ENCODE measurements at regions not wholly inside any gene's neighbourhood (a gene's known extent, or its start where the extent isn't known, plus 50 kb on each side); places are given as distances from the start of the nearest gene placed in this dataset.

DNA sequence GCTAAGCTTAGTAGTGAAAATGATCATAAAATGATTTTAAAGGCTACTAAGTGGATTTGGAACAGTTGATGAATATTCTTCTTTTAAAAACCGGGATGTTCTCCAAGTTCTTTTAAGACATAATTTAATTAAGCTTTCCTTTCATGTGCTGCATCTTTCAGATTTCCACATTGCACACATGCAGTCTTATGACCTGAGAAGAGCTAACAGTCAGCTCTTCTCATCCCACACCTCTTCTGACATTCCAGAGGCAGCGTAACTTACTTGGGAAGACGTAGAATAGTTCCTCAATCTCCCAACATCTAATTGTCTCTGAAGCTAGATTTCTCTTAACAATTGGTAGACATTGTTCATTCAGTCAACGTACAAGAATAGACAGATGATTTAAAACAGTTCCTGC, 181.8 kb downstream of the SP3 start (continued):
- no peak for TF ChIP-seq RXRA (IDR thresholded peaks at IDR 0.05; ENCODE audit: insufficient read depth, low read depth, low read length)
- TF ChIP-seq SIRT6 (IDR thresholded peaks at IDR 0.05; ENCODE audit: low read length): no peak
- TF ChIP-seq SRF (IDR thresholded peaks at IDR 0.05; ENCODE audit: low read depth, low read length): no peak
- no peak for TF ChIP-seq POLR2AphosphoS5 (IDR thresholded peaks at IDR 0.05; ENCODE audit: low read depth, low read length)
- TF ChIP-seq ZNF274 (IDR thresholded peaks at IDR 0.05; ENCODE audit: borderline replicate concordance, extremely low read depth, low read length): no peak
- no peak for TF ChIP-seq CHD2 (IDR thresholded peaks at IDR 0.05; ENCODE audit: low read length)
